ENCODE measurements at regions not wholly inside any gene's neighbourhood (a gene's known extent, or its start where the extent isn't known, plus 50 kb on each side); places are given as distances from the start of the nearest gene placed in this dataset.
A peak's percentile ranks its signal among the peaks of the same experiment; 100 is the strongest.

DNA sequence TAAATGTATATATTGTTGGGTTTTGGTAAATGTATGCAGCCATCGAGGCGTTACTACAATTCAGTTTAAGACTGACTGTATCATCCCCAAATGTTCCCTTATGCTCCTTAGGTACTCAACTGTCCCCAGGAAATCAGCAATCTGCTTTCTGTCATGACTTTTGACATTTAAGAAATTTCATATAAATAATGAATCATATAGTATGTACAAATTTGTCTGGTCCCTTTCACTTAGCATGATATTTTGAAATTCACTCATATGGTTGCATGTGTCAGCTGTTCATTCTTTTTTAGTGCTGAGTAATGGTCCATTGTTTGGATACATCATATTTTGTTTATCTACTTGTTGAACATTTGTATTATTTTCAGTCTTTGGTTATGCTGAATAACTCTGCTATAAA is 218.8 kb downstream of the C4orf33 start:
- no peaks in the 10 kb centered on the region for H3K27me3 ChIP-seq
- H3K9me3 ChIP-seq, result no peaks in the 10 kb centered on the region
- TF ChIP-seq POLR2A (IDR thresholded peaks at IDR 0.05; ENCODE audit: low read depth), result no peak
- TF ChIP-seq CTCF (IDR thresholded peaks at IDR 0.05), result no peak
- DNase-seq (ENCODE audit: extremely low spot score), result no peak
- intact Hi-C loops (cut with DNase I), result no loop called here
- H3K27ac ChIP-seq (replicated peaks in 1 of 4), result no peak overlapping the region
- H3K4me3 ChIP-seq, result no peak overlapping the region
- H3K4me1 ChIP-seq, result no peaks in the 10 kb centered on the region
- no peaks in the 10 kb centered on the region for H3K36me3 ChIP-seq
- WGBS, result 86% methylated on average over 2 of the region's 2 CpGs

DNA sequence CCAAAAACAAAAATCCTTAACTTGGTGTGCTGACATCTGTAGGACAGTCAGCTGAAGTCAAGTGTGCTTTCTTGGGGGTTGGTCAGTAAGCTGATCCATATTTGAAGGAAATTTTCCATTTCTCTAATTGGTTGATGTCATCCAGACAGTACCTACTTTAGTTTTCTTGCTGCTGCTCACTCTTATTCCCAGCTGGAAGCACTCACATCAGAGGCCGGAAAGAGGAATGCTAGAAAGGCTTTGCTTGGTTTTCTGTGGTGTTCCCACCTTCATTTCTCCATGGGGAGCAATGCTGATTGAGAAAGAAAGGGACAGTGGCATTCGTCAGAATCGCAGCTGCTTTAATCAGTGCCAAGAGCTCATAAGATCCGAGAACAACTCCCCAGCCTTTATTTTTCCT is 227.0 kb downstream of the C4orf33 start:
- no peaks in the 10 kb centered on the region for H3K36me3 ChIP-seq
- no peak for TF ChIP-seq CTCF (IDR thresholded peaks at IDR 0.05)
- TF ChIP-seq POLR2AphosphoS5 (IDR thresholded peaks at IDR 0.05), result no peak
- no peak for TF ChIP-seq POLR2A (IDR thresholded peaks at IDR 0.05; ENCODE audit: low read depth)
- no peak for TF ChIP-seq EP300 (IDR thresholded peaks at IDR 0.05)
- H3K4me1 ChIP-seq, result no peaks in the 10 kb centered on the region
- 62% methylated on average over 4 of the region's 4 CpGs for WGBS
- DNase-seq (ENCODE audit: extremely low spot score), result no peak
- no peaks in the 10 kb centered on the region for H3K9me3 ChIP-seq
- H3K27ac ChIP-seq (replicated peaks in 1 of 4), result no peak overlapping the region
- H3K4me3 ChIP-seq, result no peak overlapping the region
- no peaks in the 10 kb centered on the region for H3K27me3 ChIP-seq
- intact Hi-C loops (cut with DNase I), result no loop called here

GRCh38 chr4:129323658-129324057 is 227.7 kb downstream of the C4orf33 start:
- Histone ChIP-seq H3K36me3 (no peaks in the 10 kb centered on the region), H3K27me3 (no peaks in the 10 kb centered on the region), H3K4me1 (no peaks in the 10 kb centered on the region), H3K27ac (replicated peaks in 1 of 4) (no peak overlapping the region), H3K9me3 (no peaks in the 10 kb centered on the region), H3K4me3 (no peak overlapping the region)
- intact Hi-C loops (cut with DNase I), result no loop called here
- TF ChIP-seq POLR2AphosphoS5 (IDR thresholded peaks at IDR 0.05), result no peak
- TF ChIP-seq EP300 (IDR thresholded peaks at IDR 0.05), result no peak
- TF ChIP-seq POLR2A (IDR thresholded peaks at IDR 0.05; ENCODE audit: low read depth), result no peak
- TF ChIP-seq CTCF (IDR thresholded peaks at IDR 0.05), result no peak
- 61% methylated on average over 4 of the region's 4 CpGs for WGBS
- no peak for DNase-seq (ENCODE audit: extremely low spot score)

DNA sequence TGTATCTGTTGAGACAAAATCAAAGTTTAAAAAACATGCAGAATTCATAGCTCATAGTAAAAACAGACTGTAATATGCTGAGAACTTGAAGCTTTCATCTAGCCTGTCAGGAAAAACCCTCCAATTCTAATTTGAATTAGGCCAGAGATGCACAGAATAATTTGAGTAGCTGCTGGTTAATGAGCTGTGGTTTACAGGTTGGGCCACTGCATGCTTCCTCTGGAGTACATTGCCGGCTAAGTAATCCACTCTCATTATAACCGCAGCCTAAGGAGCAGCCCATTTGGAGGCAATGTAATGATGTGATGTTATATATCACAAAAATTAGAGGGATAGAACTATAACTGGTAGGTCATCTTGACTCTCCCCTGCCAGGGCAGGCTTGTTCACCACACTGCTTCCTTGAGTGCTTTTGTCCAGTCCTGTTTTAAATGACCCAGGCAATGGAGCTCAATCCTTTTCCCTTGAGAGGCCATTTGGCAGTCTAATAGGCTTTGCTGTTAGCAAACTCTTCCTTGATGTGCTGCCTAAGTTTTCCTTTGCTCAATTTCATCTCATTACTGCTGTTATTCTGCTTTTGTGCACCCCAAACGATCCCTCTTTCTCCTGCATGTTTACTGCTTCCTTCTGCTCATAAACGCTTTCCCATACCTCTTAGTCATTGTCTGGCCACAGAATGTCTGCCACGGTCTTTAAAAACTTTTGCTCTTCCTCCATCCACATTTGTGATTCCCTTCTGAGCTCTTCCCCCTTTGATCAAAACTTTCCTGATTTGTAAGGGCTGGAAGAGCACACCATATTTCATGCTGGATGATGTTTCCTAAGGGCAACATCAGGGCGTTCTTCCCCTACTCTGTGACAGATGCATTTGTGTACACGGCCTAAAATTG is 230.9 kb downstream of the C4orf33 start:
- no peaks in the 10 kb centered on the region for H3K9me3 ChIP-seq
- TF ChIP-seq POLR2A (IDR thresholded peaks at IDR 0.05; ENCODE audit: low read depth) (no peak), CTCF (IDR thresholded peaks at IDR 0.05) (no peak), POLR2AphosphoS5 (IDR thresholded peaks at IDR 0.05) (no peak), EP300 (IDR thresholded peaks at IDR 0.05) (no peak)
- peak overlapping the region in 1 of 4 donors; percentile 28 for H3K27ac ChIP-seq (replicated peaks in 1 of 4)
- intact Hi-C loops (cut with DNase I), result no loop called here
- no peaks in the 10 kb centered on the region for H3K4me1 ChIP-seq
- WGBS, result 55% methylated on average over 7 of the region's 7 CpGs
- H3K4me3 ChIP-seq, result no peak overlapping the region
- H3K27me3 ChIP-seq, result no peaks in the 10 kb centered on the region
- H3K36me3 ChIP-seq, result no peaks in the 10 kb centered on the region
- DNase-seq (ENCODE audit: extremely low spot score), result no peak

DNA sequence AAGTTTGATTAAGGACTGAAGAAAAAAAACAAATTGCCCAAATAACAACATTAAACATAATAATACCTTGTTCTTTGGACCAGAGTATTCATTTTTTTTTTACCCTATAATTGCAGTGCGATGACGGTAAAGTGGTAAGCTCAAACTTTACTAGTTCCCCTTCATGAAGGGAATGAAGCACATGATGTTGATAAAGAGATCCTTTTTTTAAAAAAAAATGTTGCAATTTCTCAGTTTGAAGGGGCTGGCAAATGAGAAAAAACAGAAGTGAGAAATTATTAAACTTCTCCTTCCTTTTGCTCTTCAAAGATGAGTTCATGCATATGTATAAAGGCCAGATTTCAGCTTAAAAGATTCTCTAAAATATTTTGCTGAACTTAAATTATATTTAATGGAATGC is 231.7 kb downstream of the C4orf33 start:
- Histone ChIP-seq H3K36me3 (no peaks in the 10 kb centered on the region), H3K4me3 (no peak overlapping the region), H3K9me3 (no peaks in the 10 kb centered on the region), H3K4me1 (no peaks in the 10 kb centered on the region), H3K27me3 (no peaks in the 10 kb centered on the region), H3K27ac (replicated peaks in 1 of 4) (no peak overlapping the region)
- TF ChIP-seq POLR2A (IDR thresholded peaks at IDR 0.05; ENCODE audit: low read depth) (no peak), POLR2AphosphoS5 (IDR thresholded peaks at IDR 0.05) (no peak), EP300 (IDR thresholded peaks at IDR 0.05) (no peak), CTCF (IDR thresholded peaks at IDR 0.05) (no peak)
- DNase-seq (ENCODE audit: extremely low spot score), result no peak
- 83% methylated on average over 2 of the region's 2 CpGs for WGBS
- intact Hi-C loops (cut with DNase I), result no loop called here
